GM18520 (cell line): ENCODE measurements at regions not wholly inside any gene's neighbourhood (a gene's known extent, or its start where the extent isn't known, plus 50 kb on each side); places are given as distances from the start of the nearest gene placed in this dataset.

ENCODE experiments used
- ATAC-seq: cut with Tn5 transposase; IDR thresholded peaks from one replicate; pipeline ENCODE4 v1.9.1; 2021; ENCODE audit not compliant: unreplicated experiment

GRCh38 chr17:12287953-12288352, 267.3 kb downstream of the MAP2K4 start:
- no peak for ATAC-seq

- no peak for ATAC-seq
Measured at GRCh38 chr17:12290207-12290606, 269.5 kb downstream of the MAP2K4 start.

- ATAC-seq = no peak
Measured at GRCh38 chr17:12296209-12296625, 275.5 kb downstream of the MAP2K4 start.

GRCh38 chr17:12301551-12301950, 280.9 kb downstream of the MAP2K4 start:
- ATAC-seq = no peak

- ATAC-seq = no peak
Measured at GRCh38 chr17:12302711-12303110, 282.0 kb downstream of the MAP2K4 start.

GRCh38 chr17:12310811-12311210, 290.1 kb downstream of the MAP2K4 start:
- ATAC-seq = no peak

GRCh38 chr17:12312692-12313091, 292.0 kb downstream of the MAP2K4 start:
- ATAC-seq = no peak

GRCh38 chr17:12313786-12314185, 293.1 kb downstream of the MAP2K4 start:
- no peak for ATAC-seq

GRCh38 chr17:12316021-12316420, 295.3 kb downstream of the MAP2K4 start:
- ATAC-seq = no peak

GRCh38 chr17:12318571-12319266, 298.0 kb downstream of the MAP2K4 start:
- no peak for ATAC-seq

GRCh38 chr17:12320286-12320685, 299.6 kb downstream of the MAP2K4 start:
- no peak for ATAC-seq

GRCh38 chr17:12328204-12328603, 307.5 kb downstream of the MAP2K4 start:
- no peak for ATAC-seq

GRCh38 chr17:12330456-12330855, 309.8 kb downstream of the MAP2K4 start:
- no peak for ATAC-seq

- no peak for ATAC-seq
Measured at GRCh38 chr17:12341328-12341727, 320.7 kb downstream of the MAP2K4 start.

GRCh38 chr17:12342161-12342560, 321.5 kb downstream of the MAP2K4 start:
- ATAC-seq = no peak

- no peak for ATAC-seq
Measured at GRCh38 chr17:12342609-12343435, 322.1 kb downstream of the MAP2K4 start.

- no peak for ATAC-seq
Measured at GRCh38 chr17:12348476-12348875, 317.2 kb upstream of the MYOCD start.

- no peak for ATAC-seq
Measured at GRCh38 chr17:12349297-12349696, 316.4 kb upstream of the MYOCD start.

GRCh38 chr17:12352127-12352526, 313.6 kb upstream of the MYOCD start:
- no peak for ATAC-seq

GRCh38 chr17:12357600-12357999, 308.1 kb upstream of the MYOCD start:
- no peak for ATAC-seq

- no peak for ATAC-seq
Measured at GRCh38 chr17:12358477-12358876, 307.2 kb upstream of the MYOCD start.

GRCh38 chr17:12362853-12363455, 302.7 kb upstream of the MYOCD start:
- ATAC-seq = no peak
